Ecto neural progenitor cell (in vitro differentiated cells): ENCODE measurements at regions not wholly inside any gene's neighbourhood (a gene's known extent, or its start where the extent isn't known, plus 50 kb on each side); places are given as distances from the start of the nearest gene placed in this dataset.

ENCODE experiments used
- DNase-seq: peaks from one replicate; pipeline ENCODE4 v3.0.0-alpha.2; 2018; ENCODE audit warnings: low spot score

DNA sequence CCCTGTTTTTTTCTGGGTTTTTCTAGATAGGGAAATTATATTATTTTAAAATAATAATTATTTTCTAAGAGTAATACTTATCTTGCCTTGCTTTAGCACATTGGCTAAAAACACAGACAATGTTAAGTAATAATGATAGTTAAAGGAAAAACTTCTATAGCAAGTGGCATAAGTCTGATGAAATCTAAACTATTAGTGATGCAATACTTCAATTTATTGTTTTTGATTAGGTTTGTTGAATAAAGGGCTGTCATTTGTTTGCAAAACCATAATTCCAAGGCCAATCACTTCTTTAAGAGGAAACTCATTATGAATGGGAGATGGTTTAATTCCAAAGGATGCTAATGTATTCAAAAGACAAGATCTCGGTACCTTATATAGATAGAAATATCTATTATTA is 293.8 kb upstream of the FBXL7 start:
- DNase-seq, result no peak

DNA sequence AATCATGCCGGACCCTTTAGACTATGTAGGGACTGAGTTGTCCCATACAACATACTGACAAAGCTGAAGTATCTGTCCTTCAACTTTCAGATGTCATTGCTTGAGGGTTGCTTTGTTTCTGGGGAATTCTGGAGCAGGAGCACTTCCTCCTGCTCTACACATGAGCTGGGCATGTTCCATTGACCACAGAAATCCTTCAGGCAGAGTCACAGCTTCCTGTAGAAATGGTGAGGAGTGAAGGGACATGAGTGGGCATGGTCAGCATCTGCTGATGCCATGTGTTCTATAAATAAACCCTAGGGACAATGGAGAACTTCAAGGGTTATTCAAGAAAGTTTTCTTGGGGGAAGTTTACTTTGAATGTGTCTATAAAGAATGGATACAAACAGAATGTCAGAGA is 296.6 kb upstream of the FBXL7 start:
- no peak for DNase-seq

DNA sequence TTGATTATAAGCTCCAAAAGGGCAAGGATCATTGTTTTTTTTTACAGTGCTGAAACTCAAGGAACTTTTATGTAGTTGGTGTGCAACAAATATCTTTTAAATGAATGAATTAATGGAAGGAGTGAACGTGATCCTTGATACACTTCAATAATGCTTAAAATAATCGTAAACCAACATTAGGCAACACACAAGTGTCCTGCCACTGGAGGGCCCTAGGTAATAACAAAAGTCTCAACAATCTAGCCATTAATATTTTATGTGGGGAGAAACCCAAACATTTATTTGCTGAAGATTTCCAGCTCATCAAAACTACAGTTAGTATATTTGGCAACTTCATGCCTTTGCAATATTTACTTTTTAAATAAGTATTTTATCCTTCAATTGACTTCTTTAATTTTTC is 309.0 kb upstream of the FBXL7 start:
- DNase-seq, result no peak

DNA sequence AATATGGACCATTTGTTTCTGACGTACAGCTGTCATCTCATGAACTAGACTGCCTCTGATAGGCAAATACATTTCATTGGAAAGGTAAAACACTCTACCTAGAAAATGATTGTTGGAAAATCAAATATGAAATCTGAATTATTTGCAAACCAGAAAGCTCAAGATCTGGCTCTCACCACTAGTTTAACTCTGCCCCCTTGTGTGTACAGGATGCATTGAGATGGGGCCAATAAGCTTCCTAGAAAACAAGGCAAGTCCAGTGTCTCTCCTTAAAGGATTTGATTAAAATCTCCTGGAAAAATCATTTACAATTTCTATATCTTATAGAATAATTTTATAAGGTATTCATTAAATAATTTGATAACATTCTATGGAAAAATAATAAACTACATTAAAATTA is 311.9 kb upstream of the ANKH start:
- no peak for DNase-seq

DNA sequence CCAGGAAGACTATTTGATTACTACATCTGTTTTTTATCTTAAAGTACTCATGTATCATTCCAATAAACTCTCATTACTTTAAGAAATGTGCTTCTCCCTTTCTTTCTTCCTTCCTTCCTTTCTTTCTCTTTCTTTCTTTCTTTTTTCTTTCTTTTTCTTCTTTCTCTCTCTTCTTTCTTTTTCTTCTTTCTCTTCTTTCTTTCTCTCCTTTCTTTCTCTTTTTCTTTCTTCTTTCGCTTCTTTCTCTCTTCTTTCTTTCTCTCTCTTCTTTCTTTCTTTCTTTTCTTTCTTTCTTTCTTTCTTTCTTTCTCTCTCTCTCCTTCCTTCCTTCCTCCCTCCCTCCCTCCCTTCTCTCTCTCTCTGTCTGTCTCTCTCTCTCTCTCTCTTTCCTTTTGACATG is 298.6 kb upstream of the ANKH start:
- no peak for DNase-seq

DNA sequence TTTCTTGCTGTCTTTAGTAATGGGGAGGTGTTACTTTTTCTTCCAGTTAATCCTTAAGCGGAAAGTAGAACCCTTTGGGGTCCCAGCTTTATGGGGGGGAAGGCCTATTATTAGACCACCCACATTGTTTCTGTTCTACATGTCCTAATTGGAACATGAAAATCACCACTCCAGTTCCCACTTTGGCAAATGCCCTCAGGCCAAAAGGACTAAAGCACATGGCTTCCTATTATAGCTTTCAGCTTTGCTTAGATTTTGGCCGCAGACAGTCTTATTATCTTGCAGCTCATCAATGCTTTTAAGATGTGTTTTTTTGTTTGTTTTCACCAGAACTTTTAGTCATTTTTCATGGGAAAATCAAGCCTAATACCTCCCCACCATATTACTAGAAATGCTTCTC is 296.8 kb upstream of the ANKH start:
- no peak for DNase-seq

DNA sequence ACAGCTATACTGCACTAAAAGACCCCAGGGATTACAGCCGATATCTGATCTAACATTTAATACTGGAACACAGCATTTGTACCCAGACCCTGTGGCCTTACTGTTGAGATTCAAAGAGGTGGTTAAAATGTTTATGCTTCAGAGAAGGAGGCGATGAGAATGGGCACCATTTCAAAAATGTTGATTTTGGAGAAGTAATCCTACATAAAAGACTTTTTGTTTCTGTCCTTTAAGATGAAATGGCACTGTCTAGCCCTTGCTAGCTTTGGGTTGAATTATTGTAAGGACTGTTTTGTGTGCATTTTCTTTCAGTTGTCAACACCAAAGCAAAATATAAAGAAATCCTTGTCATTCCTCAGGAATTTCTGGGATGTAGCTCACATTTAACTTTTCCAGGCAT is 288.5 kb upstream of the ANKH start:
- DNase-seq, result no peak

DNA sequence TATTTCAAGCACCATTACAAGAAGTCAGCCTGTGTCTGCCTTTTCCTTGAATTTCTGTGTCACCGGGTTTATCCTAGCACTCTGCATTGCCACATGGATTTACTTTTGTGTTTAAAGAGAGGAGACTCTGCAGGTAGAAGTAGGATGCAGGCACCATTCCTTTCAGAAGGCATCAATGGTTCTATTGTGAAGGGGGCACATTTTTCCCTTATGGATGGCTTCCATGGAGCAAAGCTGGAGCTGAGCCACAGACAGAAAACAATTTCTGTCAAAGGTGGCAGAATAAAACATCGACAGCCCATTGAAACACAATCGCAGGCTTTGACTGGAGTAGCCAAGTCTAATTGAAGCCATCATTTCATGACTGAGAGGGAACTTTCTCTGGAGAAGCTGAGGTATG is 288.0 kb upstream of the ANKH start:
- DNase-seq, result no peak

DNA sequence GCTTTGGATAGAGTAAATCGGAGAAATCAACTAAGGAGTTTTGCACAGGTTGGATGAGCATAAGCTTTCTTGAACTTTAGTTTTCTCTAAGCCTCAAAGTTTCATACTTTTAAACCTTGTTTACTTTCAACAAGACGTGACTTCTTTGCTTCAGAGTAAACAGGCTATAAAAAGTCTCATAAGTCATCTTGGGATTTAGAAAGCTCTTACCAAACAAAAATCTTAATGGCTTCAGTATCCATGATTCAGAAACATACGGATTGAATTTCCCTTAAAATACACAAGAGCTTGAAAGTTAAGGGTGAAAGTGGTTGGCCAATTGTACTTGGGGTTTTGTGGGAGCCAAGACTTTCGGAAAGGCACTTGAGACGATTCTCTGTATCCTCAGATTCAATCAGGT is 270.9 kb upstream of the ANKH start:
- DNase-seq, result no peak

DNA sequence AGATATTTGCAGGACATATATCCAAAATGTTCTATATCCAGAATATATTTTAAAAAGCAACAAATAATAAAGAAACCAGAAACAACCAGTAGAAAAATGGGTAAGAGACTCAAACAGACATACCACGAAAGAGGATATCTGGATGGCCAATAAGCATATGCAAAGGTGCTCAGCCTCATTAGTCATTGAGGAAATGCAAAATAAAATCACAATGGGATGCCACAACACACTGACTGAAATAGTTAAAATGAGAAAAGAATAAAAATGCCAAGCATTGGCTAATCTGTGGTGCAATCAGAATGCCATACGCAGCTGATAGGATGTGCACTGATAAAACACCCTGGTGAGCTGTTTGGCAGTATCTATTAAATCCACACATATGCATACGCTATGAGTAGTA is 265.8 kb upstream of the ANKH start:
- no peak for DNase-seq

DNA sequence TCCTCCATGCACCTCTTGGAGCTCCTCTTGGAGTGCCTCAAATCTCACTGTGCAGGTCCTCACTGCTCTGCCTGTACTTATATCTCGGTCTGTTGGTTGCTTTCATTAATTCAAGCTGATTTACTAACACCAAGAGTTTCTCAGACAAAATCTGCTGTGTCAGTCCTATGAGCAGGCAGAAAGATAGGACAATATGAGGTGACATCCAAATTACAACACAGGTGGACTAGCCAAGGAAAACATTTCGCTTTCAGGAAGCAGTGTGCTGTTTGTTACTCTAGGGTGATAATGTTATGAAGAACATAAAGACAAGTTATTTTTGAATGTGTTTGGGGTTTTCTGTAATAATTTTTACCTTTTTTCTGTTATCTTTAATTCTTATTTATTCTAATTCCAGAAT is 264.1 kb upstream of the ANKH start:
- no peak for DNase-seq

DNA sequence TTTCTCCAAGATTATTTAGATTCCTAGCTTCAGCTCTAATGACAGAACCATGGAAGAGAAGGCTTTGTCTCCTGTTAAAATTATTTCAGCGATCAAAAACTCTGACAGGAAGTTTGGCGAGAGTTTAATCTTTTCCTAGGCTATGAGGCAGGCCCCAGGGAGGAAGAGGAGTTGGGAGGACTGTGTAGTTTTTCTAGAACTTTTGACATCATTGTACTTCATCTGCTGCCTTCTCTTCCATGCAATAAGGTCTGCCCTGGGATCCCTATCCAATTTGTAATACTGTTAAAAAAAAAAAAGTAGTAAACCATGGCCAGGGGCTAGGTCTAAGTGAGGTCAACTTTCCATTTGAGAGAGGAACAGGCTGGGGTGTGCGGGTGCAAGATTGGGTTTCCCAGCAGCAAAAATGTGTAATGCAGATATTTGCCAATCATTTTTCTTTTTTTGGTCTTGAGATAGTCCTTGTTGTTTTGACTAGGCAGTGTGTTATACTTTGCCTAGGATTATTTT is 261.9 kb upstream of the ANKH start:
- DNase-seq, result no peak

DNA sequence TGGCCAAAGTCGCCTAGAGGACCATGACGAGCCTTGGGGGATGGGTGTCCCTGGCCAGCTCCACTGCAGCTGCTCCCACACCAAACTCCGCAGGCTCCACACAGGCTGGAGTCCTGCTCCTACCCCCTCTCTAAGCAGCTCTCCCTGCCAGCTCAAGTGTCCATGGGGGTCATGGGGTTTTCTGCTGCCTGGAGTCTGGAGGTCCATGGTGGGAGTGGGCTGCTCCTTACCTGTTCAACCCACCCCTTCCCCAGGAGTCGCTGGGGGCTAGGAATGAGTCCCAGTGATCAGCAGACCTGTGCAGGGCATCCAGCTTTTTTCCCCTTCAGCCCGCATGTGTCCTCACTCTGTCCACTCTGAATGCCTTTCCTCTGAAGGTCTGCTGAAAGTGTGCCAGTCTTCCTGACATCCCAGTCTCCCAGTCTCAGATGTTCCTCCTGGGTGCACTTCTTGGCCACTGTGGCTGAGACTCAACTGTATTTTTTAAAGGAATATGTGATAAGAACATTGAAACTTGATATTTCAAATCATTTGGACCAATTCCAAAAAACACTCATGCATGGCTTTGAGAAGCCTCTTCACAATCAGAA is 261.3 kb upstream of the ANKH start:
- no peak for DNase-seq

DNA sequence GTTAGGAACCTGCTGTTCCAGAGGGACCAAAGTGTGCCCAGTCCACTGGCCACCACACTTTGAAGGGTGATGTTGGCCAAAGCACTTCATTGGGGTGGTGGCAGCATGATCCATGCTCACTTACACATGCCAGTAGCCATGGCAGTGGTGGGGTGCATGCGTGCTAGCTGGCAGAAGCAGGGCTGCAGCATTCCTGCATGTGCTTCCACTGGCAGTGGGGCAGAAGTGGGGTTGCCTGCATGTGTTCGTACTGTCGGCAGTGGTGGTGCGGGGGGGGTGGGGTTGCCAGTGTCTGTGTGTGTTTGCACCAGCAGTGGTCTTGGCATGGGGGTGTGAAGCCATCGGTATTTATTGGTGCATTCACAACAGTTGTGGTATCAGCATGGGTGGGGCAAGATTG is 260.3 kb upstream of the ANKH start:
- no peak for DNase-seq

DNA sequence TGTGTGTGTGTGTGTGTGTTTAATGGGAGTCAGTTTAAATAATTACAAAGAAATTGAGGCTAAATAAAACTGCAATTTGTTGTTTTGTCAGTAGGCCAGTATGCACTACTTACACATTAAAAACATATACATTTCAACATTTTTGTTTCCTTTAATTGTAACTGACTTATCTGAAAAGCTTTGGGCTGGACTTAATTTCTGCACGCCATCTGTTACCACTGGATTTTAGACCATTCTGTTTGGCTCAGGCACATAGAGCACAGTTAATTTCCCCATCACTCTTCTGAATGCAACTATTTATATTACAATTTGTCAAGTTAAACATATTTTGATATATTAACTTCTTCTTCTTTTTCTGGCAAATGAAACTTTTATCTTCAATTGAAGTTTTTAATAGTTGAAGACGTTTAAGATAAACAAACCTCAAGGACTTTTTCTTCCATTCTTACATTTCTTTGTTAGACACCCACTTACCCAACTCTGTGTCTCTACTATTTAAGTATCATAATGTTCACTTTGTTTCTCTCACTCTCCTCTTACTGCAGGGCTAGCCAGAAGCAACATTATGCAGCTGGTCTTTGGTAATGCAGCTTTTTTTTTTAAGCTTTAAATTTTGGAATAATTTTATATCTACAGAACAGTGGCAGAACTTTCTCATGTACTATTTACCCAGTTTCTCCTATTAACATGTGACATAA is 253.4 kb upstream of the ANKH start:
- no peak for DNase-seq

DNA sequence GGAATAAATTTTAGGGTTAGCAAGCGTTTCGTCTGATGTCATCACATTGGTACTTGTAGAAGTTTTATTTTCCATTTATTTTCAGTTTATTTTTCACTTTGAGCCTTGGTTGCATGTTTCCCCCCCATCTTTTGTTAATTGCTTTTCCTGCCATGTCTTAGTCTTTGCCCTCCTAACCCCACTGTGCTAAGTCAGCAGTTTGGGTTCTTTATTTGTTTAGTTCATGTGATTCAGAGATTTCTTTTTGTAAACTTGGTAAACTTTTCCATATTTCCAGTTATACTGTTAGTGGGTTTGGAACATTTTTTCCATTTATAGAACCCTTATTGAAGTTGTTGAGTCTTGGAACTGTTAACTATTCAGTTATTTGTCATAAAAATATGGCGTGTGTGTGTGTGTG is 252.9 kb upstream of the ANKH start:
- DNase-seq, result no peak

DNA sequence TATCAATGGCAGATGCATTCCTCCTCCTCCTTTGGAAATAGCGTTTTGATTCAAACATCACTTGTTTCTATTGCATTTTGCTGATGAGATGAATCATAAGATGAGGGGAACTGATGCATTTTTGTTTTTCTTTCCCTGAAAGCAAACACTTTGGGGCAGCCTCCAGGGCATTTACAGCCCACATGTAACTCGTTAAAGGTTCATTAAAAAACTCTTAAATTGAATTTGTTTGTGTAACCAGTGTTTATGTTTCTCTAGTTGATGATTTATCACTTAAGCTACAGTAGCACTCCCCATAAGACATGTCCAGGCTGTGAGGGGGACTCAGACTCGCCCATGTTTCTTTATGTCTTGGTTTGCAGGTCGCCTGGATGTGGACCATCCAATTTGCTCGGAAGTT is 246.1 kb upstream of the ANKH start:
- DNase-seq, result no peak

DNA sequence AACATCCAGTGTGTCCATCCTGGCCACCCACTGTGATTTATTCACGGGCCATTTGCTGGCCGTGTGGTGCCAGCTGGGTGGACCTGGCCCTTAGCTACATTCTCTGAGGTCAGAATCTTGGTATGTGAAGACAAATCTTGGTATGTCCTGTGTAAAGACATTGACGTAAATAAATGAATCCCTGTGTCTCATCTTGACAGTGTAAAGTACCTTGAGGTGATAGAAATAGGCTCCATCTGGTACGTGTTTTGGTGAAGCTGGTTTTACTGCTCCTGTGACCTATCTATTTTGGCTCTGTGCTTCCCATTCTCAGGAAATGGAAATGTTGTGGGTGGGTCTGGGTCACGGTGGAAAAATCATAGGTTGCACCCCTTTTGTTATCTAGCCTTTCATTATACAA is 245.4 kb upstream of the ANKH start:
- no peak for DNase-seq

DNA sequence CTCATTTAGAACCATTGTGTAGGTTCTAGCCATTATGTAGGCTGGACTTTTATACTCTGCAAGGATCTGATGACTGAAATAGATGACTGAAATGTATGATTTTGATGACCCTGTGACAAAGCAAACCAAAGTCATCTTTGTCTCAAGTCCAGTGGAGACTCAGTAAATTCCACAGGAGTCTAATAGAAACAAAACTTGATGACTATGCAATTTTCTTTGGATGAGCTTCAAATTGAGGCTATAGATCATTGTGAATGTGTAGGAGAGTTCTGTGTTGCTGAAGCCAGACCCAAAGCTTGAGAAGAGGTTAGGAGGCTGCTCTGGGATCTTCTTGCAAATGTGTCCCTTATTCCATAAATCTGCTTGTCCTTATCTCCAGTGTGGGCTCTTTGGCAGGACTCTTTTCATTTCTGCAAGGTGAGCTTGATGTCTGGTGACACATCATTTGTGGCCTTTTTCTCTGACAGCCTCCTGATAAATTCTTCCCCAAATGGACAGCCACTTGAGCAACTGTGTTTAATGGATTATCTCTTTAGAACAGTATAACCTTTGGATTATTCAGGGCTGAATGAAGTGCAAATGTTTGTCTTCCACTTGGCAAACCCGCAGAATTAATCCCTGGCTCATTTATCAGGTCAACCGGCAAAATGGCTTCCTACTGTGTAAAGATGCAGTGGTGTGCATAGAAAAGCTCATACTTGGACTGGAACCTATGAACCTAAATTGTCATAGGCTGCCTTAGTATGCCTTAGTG is 235.1 kb upstream of the ANKH start:
- no peak for DNase-seq

DNA sequence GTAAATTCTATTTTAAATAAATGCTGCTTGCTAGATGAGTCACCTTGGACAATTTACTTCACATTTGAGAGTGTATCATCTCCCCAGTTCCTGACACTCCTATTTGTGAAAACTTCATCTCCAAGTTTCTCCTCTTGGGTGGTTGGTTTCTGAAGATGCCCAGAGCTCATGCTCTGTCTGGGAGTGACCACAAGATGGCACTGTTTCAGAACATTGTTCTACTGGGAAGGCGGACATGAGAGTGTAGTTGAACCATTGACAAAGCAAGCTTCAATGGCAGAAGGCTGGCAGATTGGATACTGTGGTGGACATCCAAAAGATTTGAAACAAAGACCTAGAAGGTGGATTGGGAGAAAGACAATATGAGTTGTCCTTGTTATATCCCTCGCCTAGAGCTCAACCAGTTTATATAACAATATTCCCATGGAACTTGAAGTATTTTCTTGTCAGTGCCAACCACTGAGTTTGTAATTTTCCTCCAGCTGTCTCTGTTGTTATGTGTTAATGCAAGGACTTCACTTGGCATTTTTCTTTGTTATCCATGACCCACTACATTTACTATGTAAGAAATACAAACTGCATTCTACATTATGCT is 234.3 kb upstream of the ANKH start:
- peak; percentile 54 for DNase-seq

DNA sequence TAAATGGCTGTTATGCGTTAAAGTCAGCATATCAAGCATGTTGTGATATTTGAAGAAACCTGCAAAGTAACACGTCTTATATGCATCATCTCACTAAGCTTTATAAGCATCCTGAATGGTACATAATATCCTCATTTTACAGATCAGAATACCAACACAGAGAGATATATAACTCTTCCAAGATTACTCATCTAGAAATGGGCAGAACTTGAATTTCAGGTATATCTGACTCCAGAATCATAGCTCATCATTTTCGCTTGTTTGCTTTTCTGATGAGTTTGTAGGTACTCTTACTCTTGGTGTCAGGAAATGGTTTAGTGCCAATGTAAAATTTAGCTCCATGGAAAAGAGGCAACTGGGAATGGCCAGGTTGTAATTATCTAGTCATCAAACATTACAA is 232.3 kb upstream of the ANKH start:
- no peak for DNase-seq

DNA sequence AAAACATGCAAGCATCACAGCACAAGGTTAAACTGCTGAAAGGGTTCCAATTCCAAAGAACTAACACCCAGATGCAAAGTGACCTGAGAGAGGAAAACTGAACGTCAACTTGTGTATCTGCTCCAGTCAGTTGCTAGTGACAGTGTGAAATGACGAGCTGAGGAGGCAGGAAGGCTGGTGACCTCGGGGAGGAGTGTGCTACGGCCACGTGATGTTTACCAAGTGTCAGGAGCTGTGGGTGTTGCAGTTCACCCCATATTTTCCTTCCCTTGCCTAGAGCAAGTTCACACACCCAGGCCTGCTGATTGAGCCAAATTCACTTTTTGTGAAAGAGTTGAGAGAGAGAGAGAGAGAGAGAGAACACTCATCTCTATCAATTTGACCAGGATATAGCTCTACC is 231.6 kb upstream of the ANKH start:
- DNase-seq, result no peak

DNA sequence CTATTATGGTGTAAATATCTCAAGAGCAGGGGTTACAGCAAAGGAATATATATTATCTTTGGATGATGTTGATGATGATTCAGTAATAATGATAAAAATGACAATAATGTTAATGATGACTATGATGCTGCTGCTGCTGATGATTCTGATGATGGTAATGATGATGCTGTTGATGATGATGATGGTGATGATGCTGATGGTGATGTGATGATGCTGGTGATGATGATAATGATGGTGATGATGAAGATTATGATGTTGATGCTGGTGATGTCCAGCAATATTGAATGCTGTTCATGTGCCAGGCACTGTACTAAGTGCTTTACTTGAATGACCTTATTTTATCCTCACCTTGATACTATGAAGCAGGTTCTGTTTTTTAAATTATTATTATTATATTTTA is 226.0 kb upstream of the ANKH start:
- DNase-seq, result no peak
